ENCODE measurements at regions not wholly inside any gene's neighbourhood (a gene's known extent, or its start where the extent isn't known, plus 50 kb on each side); places are given as distances from the start of the nearest gene placed in this dataset.

DNA sequence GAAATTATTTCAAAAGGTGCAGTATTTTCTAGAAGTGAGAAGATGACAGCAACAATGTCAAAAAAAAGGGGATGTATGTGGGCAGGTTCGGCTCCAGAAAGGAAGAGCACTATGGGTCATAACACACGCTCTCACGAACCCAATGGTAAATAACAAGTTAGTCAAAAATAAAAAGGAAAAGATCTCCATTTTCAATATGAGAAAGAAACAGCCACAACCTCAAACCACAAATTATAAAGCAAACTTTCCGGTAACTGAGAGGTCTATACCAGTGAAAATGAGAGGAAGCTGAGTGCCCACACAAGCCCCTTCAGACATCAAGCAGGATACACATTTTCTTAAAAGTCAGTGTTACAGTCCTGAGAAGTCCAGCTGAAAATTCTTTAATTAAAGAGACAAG is 398.5 kb upstream of the RPS23 start:
- H3K4me3 ChIP-seq (ENCODE audit: low read depth, low read length) = no peak overlapping the region
- no peak for DNase-seq (ENCODE audit: low read depth)

GRCh38 chr5:82674671-82675070 is 396.5 kb upstream of the RPS23 start:
- no peak overlapping the region for H3K4me3 ChIP-seq (ENCODE audit: low read depth, low read length)
- DNase-seq (ENCODE audit: low read depth) = no peak

GRCh38 chr5:82673057-82673809 is 395.1 kb upstream of the RPS23 start:
- no peak for DNase-seq (ENCODE audit: low read depth)
- H3K4me3 ChIP-seq (ENCODE audit: low read depth, low read length) = no peak overlapping the region

GRCh38 chr5:82670692-82671091 is 392.5 kb upstream of the RPS23 start:
- no peak for DNase-seq (ENCODE audit: low read depth)
- no peak overlapping the region for H3K4me3 ChIP-seq (ENCODE audit: low read depth, low read length)

DNA sequence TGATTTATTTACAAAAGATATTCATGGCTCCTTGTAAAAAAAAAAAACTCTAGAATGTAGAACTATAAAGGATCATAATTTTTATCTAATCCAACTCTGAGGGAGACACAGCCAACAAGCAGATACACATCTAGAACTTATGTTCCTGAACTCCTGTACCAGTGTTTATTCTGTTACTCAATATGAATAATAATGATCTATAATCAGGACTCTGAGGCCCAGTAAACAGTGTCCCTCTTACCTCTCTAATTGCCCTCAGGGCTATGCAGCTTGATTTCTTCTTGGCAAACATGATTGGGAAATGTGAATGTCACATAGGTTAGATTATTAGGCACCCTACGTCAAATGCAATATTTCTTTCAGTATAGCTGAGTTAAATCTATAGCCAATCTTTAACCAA is 391.6 kb upstream of the RPS23 start:
- DNase-seq (ENCODE audit: low read depth) = no peak
- H3K4me3 ChIP-seq (ENCODE audit: low read depth, low read length) = no peak overlapping the region

DNA sequence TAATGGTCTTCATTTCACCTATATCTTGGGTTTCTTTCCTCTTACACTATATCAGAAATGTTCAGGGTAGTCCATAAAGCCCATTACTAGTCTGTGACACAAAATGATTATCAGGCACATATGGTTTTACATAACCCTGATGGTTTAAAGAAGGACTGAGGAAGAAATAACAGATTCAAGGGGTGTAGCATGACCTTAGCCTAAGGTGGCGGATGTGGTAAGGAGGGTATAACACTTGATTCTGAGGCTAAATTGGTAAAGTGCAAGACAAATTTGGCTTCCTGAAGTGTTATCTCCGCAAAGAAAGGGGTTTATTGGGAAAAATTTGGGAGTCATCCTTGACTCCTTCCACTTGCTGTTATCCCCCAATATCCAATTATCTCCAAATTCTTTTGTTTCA is 388.2 kb upstream of the RPS23 start:
- H3K4me3 ChIP-seq (ENCODE audit: low read depth, low read length) = no peak overlapping the region
- DNase-seq (ENCODE audit: low read depth) = no peak

GRCh38 chr5:82664732-82665131 is 386.6 kb upstream of the RPS23 start:
- DNase-seq (ENCODE audit: low read depth) = no peak

DNA sequence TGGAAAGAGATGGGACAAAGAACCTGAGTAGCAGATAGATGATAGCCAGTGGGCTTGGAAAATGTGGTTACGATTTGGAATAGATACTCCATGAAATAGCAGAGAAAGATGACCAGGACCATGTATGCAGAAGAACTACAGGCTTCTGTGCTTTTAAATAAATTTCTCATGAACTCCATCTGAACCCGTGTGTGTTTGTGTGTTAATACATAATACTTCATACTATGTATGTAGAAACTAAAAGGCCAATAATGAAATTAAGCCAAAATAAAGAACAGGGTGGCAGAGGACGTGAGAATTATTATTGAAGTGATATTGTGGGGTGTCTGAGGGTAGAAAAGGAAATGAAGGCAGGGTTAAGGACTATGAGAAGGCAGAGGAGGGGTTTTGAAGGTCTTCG is 385.1 kb upstream of the RPS23 start:
- no peak overlapping the region for H3K4me3 ChIP-seq (ENCODE audit: low read depth, low read length)
- no peak for DNase-seq (ENCODE audit: low read depth)

More at GRCh38 chr5:82664732-82665131, 386.6 kb upstream of the RPS23 start:
- no peak overlapping the region for H3K4me3 ChIP-seq (ENCODE audit: low read depth, low read length)

- no peak for DNase-seq (ENCODE audit: low read depth)
- no peak overlapping the region for H3K4me3 ChIP-seq (ENCODE audit: low read depth, low read length)
Measured at GRCh38 chr5:82662340-82662739, 384.2 kb upstream of the RPS23 start.

DNA sequence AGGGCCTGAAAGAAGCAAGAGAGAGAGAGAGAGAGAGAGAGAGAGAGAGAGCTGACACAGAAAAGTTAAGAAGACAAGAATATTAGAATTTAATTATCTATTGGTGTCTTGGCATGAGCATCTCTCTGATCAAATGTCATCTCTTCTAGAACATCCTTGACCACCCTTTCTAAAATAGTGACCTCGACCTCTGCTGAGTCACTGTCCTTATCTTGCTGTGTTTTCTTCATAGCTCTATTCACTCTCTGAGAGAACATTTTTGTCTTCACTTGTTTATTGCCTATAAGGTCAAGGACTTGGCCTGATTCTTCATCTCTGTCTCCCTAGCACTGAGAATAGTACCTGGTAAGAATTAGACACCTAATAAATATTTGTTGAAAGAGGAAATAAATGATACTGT is 383.8 kb upstream of the RPS23 start:
- H3K4me3 ChIP-seq (ENCODE audit: low read depth, low read length) = no peak overlapping the region
- DNase-seq (ENCODE audit: low read depth) = no peak

- no peak overlapping the region for H3K4me3 ChIP-seq (ENCODE audit: low read depth, low read length)
- DNase-seq (ENCODE audit: low read depth) = no peak
Measured at GRCh38 chr5:82661462-82661861, 383.3 kb upstream of the RPS23 start.

GRCh38 chr5:82659115-82659514 is 381.0 kb upstream of the RPS23 start:
- no peak for DNase-seq (ENCODE audit: low read depth)

GRCh38 chr5:82657033-82657699 is 379.0 kb upstream of the RPS23 start:
- no peak for DNase-seq (ENCODE audit: low read depth)
- no peak overlapping the region for H3K4me3 ChIP-seq (ENCODE audit: low read depth, low read length)

More at GRCh38 chr5:82659115-82659514, 381.0 kb upstream of the RPS23 start:
- no peak overlapping the region for H3K4me3 ChIP-seq (ENCODE audit: low read depth, low read length)

DNA sequence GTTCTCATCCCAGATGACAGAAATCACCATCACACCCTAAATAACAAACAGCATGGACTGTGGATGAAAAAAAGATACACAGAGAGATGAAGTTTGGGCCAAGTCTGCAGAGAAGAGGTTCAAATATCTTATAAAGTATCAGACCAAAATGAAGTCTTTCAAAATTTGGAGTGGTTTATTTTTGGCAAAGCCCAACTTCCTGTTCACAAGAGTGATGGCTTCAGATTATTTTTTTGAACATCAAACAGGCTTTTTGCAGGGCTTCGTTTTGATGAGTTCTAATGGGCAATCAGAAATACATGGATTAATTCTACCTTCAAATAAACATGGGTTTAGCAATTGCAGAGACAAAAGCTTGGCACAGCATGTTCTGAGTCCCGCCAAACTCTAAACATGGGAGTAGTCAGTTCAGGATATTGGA is 378.2 kb upstream of the RPS23 start:
- no peak overlapping the region for H3K4me3 ChIP-seq (ENCODE audit: low read depth, low read length)
- DNase-seq (ENCODE audit: low read depth) = no peak

DNA sequence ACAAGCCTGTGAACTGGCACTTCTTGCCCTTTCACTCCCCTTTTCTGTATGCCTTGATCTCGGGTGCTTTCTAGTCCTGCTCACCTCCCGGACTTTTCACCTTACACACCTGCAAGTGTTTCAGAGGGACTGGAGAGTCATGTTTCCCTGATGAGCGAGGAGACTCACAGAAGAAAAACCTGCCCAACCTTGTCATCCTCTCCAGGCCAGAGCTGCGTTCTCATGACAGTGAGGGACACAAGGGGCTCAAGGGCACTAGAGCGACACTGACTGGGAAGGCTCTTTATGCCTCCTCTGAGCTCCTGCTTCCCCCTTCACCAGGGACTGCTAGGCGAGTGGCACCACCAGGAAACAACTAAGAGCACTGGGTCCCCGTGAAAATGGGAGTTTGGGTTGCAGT is 376.9 kb upstream of the RPS23 start:
- no peak overlapping the region for H3K4me3 ChIP-seq (ENCODE audit: low read depth, low read length)
- no peak for DNase-seq (ENCODE audit: low read depth)

- H3K4me3 ChIP-seq (ENCODE audit: low read depth, low read length) = no peak overlapping the region
- DNase-seq (ENCODE audit: low read depth) = no peak
Measured at GRCh38 chr5:82649943-82650342, 371.8 kb upstream of the RPS23 start.

GRCh38 chr5:82644766-82645165 is 366.6 kb upstream of the RPS23 start:
- no peak overlapping the region for H3K4me3 ChIP-seq (ENCODE audit: low read depth, low read length)
- DNase-seq (ENCODE audit: low read depth) = no peak

DNA sequence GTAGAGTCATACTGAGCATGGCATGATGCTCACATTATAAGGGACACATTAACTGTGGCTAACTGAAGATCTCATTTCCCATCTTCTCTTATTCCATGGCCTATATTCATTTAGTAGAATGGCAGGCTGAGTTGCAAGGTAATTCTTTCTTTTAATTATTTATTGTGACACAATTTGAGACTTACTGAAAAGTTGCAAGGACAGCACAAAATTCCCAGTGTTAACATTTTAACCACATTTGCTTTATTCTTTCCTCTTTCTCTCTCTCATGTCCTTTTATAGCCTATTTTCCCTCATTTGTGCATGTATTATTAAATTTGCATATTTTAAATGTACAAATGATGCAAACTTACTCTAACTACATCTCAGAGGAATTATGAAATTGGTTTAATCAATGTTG is 366.1 kb upstream of the RPS23 start:
- no peak for DNase-seq (ENCODE audit: low read depth)
- no peak overlapping the region for H3K4me3 ChIP-seq (ENCODE audit: low read depth, low read length)

GRCh38 chr5:82642313-82642712 is 364.2 kb upstream of the RPS23 start:
- no peak overlapping the region for H3K4me3 ChIP-seq (ENCODE audit: low read depth, low read length)
- DNase-seq (ENCODE audit: low read depth) = no peak

DNA sequence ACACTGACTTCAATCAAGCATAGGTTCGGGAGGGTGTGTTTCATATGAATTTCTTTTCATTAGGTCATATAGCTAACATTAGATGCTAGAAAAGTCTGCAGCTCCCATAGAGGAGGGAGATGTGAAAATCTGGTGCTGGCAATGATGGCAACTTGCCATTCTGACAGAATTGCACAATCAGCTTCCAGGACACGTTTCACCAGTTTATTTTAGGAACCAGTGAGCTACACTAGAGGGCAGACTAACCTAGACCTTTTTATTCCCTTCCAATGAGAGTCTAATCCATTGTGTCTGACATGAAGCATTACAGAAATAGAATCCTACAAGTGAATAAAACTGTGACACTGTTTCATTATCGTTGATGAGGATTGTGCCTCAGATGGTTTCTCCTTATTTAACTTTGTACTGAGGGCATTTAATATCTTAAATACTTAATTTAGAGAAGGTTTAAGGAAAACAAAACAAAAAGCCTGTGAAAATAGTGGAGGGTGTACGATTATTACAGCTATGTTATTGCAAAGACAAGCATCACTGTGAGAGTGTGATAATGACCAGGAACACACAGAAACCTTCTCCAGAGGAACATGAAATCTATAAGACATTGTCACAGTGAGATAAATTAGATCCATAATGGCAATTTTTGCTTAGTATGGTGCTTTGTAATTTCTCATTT is 363.3 kb upstream of the RPS23 start:
- H3K4me3 ChIP-seq (ENCODE audit: low read depth, low read length) = no peak overlapping the region
- DNase-seq (ENCODE audit: low read depth) = peak; percentile 71

- no peak for DNase-seq (ENCODE audit: low read depth)
- no peak overlapping the region for H3K4me3 ChIP-seq (ENCODE audit: low read depth, low read length)
Measured at GRCh38 chr5:82640916-82641315, 362.8 kb upstream of the RPS23 start.
